ENCODE measurements at regions not wholly inside any gene's neighbourhood (a gene's known extent, or its start where the extent isn't known, plus 50 kb on each side); places are given as distances from the start of the nearest gene placed in this dataset.

DNA sequence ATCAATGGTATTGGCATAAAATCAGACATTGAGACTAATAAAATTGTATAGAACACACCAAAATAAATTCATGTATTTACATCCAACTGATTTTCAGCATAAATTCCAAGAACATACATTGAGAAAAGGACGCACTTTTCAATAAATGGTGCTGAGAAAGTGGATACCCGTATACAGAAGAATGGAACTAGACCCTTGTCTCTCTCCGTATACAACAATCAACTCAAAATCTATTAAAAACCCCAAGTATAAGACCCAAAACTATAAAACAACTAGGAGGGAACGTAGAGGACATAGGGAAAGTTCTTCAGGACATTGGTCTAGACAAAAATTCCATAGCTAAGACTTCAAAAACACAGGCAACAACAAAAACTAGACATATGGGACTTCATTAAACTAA, 97.4 kb downstream of the GGTLC2 start:
- Histone ChIP-seq H3K36me3 (ENCODE audit: control insufficient read depth, insufficient read depth, low read length) (no peaks in the 10 kb centered on the region), H3K27me3 (ENCODE audit: control insufficient read depth, insufficient read depth, low read length) (no peaks in the 10 kb centered on the region), H3K4me3 (ENCODE audit: low read depth, low read length) (no peak overlapping the region)
- POLR2A ChIA-PET, result no interaction called here
- no peak for DNase-seq (ENCODE audit: low read depth)
- TF ChIP-seq, protein P1, sequence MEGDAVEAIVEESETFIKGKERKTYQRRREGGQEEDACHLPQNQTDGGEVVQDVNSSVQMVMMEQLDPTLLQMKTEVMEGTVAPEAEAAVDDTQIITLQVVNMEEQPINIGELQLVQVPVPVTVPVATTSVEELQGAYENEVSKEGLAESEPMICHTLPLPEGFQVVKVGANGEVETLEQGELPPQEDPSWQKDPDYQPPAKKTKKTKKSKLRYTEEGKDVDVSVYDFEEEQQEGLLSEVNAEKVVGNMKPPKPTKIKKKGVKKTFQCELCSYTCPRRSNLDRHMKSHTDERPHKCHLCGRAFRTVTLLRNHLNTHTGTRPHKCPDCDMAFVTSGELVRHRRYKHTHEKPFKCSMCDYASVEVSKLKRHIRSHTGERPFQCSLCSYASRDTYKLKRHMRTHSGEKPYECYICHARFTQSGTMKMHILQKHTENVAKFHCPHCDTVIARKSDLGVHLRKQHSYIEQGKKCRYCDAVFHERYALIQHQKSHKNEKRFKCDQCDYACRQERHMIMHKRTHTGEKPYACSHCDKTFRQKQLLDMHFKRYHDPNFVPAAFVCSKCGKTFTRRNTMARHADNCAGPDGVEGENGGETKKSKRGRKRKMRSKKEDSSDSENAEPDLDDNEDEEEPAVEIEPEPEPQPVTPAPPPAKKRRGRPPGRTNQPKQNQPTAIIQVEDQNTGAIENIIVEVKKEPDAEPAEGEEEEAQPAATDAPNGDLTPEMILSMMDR (IDR thresholded peaks at IDR 0.05; ENCODE audit: insufficient read depth, low read depth, low read length), result no peak
- CTCF ChIA-PET, result interaction anchor here (1.3 to 2.5 kb wide), 3 partner anchors 9 to 52 kb away, joined by 3 to 7 read pairs (median 3); no protein-coding TSS in a partner anchor

DNA sequence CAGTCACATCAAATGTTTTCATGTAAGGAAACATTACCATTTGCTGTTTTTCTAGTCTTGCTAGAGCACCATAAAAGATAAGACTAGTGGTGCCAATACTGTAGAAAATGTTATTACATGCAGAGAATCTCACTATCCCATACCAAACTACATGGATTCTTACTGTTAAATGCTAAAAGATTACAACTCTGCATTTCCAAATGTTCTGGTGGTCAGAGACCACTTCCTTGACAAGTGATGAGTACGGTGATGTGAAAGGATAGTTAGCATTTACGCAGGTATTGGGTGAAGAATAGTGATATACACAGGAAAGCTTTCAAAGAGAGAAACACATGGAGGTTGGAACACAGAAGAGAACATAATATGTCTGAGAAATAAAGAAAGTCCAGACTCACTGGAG, 98.2 kb downstream of the GGTLC2 start:
- ChIA-PET CTCF (interaction anchor here (0.6 to 2.5 kb wide), 5 partner anchors 8 to 53 kb away, joined by 3 to 7 read pairs (median 3); no protein-coding TSS in a partner anchor), POLR2A (no interaction called here)
- DNase-seq (ENCODE audit: low read depth), result no peak
- TF ChIP-seq, protein P1 (IDR thresholded peaks at IDR 0.05; ENCODE audit: insufficient read depth, low read depth, low read length), result no peak
- no peaks in the 10 kb centered on the region for H3K27me3 ChIP-seq (ENCODE audit: control insufficient read depth, insufficient read depth, low read length)
- H3K36me3 ChIP-seq (ENCODE audit: control insufficient read depth, insufficient read depth, low read length), result no peaks in the 10 kb centered on the region
- no peak overlapping the region for H3K4me3 ChIP-seq (ENCODE audit: low read depth, low read length)

DNA sequence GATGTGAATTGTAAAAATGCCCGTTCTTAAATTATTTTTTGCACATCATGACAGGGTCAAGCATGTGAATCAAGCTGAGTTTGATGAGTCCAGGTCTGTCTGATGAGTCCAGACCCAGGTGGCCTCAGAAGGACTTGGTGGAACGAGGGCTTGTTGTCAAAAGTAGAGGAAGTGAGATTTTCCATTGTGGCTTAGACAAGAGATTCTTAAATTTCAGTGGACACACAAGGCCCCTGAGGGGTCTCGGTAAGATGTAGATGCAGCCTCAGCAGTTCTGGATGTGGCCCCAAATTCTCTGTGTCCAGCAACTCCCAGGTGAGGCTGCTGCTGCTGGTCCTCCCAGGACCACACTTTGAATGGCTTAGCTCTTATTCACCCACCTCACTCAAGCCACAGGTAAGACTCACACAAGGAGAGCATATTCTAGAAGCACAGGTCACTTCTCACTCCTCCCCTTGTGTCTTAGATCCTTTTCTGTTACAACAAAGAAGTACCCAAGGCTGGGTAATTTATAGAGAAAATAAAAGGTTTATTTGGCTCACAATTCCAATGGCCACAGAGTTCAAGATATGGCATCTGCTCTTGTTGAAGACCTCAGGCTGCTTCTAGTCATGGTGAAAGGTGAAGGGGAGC, 98.8 kb downstream of the GGTLC2 start:
- DNase-seq (ENCODE audit: low read depth), result no peak
- ChIA-PET POLR2A (no interaction called here), CTCF (interaction anchor here (0.6 to 4.7 kb wide), 5 partner anchors 16 to 53 kb away, joined by 3 to 29 read pairs (median 3); no protein-coding TSS in a partner anchor)
- no peaks in the 10 kb centered on the region for H3K27me3 ChIP-seq (ENCODE audit: control insufficient read depth, insufficient read depth, low read length)
- no peaks in the 10 kb centered on the region for H3K36me3 ChIP-seq (ENCODE audit: control insufficient read depth, insufficient read depth, low read length)
- H3K4me3 ChIP-seq (ENCODE audit: low read depth, low read length), result no peak overlapping the region
- TF ChIP-seq, protein P1 (IDR thresholded peaks at IDR 0.05; ENCODE audit: insufficient read depth, low read depth, low read length), result no peak

DNA sequence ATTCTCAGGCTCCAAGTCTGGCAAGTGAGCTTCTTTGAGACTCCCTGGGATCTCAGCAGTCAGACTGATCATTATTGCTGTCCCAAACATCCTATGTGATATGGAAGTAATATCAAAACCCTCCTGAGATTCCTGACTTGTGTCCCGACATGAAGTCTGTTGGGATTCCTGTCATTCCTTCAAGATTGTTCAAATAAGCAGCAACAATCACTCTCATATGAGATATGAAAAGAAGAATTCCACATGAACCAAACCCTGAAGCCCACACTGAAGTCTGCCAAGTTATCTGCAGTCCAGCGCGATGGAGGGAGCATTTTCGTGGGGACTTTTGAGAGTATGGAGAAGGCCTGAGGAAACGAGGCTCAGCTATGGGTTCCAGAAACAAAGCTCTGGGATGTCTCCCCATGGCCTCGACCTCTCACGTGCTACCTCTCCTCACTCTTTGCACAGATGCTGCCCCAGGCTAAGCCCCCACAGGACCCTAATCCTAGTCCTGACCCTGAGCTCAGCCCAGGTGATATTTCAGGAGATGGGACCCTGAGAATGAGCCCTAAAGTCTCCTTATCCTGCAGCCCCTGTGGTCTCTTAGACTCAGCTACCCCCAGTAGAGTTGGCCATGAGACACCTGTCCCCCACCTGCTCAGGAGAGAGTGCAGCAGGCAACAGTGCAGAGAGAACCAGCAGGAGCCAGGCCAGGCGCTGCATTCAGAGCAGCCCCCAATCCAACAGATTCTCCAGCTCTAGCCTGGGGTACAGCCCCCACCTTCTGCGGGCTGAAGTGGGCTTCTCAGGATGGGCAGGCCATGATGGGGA, 100.2 kb downstream of the GGTLC2 start:
- Histone ChIP-seq H3K27me3 (ENCODE audit: control insufficient read depth, insufficient read depth, low read length) (no peaks in the 10 kb centered on the region), H3K36me3 (ENCODE audit: control insufficient read depth, insufficient read depth, low read length) (no peaks in the 10 kb centered on the region), H3K4me3 (ENCODE audit: low read depth, low read length) (no peak overlapping the region)
- DNase-seq (ENCODE audit: low read depth), result no peak
- POLR2A ChIA-PET, result no interaction called here
- CTCF ChIA-PET, result interaction anchor here (0.8 to 4.7 kb wide), 7 partner anchors 23 to 212 kb away, joined by 3 to 29 read pairs (median 4); no protein-coding TSS in a partner anchor
- TF ChIP-seq, protein P1 (IDR thresholded peaks at IDR 0.05; ENCODE audit: insufficient read depth, low read depth, low read length), result no peak
